CD14-positive monocyte (primary cell): ENCODE measurements at regions not wholly inside any gene's neighbourhood (a gene's known extent, or its start where the extent isn't known, plus 50 kb on each side); places are given as distances from the start of the nearest gene placed in this dataset.

Experiments
- DNase-seq, 3 donors: peaks; one replicate each; pipeline ENCODE4 v3.0.0-alpha.2; 2011 to 2022
- H2AFZ ChIP-seq: 2 replicates; pipeline ENCODE4 v1.6.0; 2012; ENCODE audit warnings: mild to moderate bottlenecking, low read depth, low read length, inconsistent platforms; ENCODE audit not compliant: insufficient read depth, poor library complexity, severe bottlenecking
- H3K27ac ChIP-seq, 2 donors: 1 replicate in 1 of 2; 2 replicates in 1 of 2; pipeline ENCODE4 v1.5.1; 2012 to 2013; ENCODE audit warnings: low read length in 2 of 2, control low read depth in 1 of 2, inconsistent platforms in 1 of 2, low read depth in 1 of 2, mild to moderate bottlenecking in 1 of 2
- H3K27me3 ChIP-seq, 2 donors: one replicate each; pipeline versions ENCODE4 v1.6.0 to v1.6.1; 2011 to 2013; ENCODE audit warnings: low read length in 2 of 2; ENCODE audit not compliant: control insufficient read depth in 2 of 2, insufficient read depth in 2 of 2
- H3K36me3 ChIP-seq, 2 donors: replicated peaks in 1 of 2; 1 replicate in 1 of 2; 2 replicates in 1 of 2; pipeline versions ENCODE4 v1.5.1 to v1.6.1; 2012 to 2013; ENCODE audit warnings: low read length in 2 of 2, control low read depth in 1 of 2, inconsistent platforms in 1 of 2, mild to moderate bottlenecking in 1 of 2; ENCODE audit not compliant: insufficient read depth in 2 of 2, control insufficient read depth in 1 of 2
- H3K4me1 ChIP-seq, 2 donors: 1 replicate in 1 of 2; 2 replicates in 1 of 2; pipeline versions ENCODE4 v1.5.1 to v1.6.1; 2012 to 2013; ENCODE audit warnings: low read length in 2 of 2, control low read depth in 1 of 2, inconsistent platforms in 1 of 2, mild to moderate bottlenecking in 1 of 2, moderate library complexity in 1 of 2; ENCODE audit not compliant: insufficient read depth in 2 of 2, control insufficient read depth in 1 of 2
- H3K4me2 ChIP-seq: replicated peaks from 2 replicates; pipeline ENCODE3; 2012; ENCODE audit warnings: low read length, moderate library complexity, mild to moderate bottlenecking; ENCODE audit not compliant: poor library complexity, severe bottlenecking; ENCODE audit errors: extremely low read depth
- H3K4me3 ChIP-seq, 3 experiments: fragments of 200-600 bp in 1 of 3; sonication (generic) in 1 of 3; replicated peaks in 1 of 3; 1 replicate in 2 of 3; 2 replicates in 1 of 3; pipeline ENCODE4 v1.5.1; 2011 to 2013; ENCODE audit warnings: low read length in 3 of 3, mild to moderate bottlenecking in 3 of 3, control low read depth in 2 of 3, low read depth in 2 of 3, inconsistent platforms in 1 of 3, moderate library complexity in 1 of 3
- H3K79me2 ChIP-seq: 2 replicates; pipeline ENCODE4 v1.6.0; 2012; ENCODE audit warnings: mild to moderate bottlenecking, control low read depth, inconsistent platforms, low read length, moderate library complexity; ENCODE audit not compliant: insufficient read depth
- H3K9ac ChIP-seq: 2 replicates; pipeline ENCODE4 v1.6.0; 2017; ENCODE audit warnings: low read length, mild to moderate bottlenecking; ENCODE audit not compliant: insufficient read depth, poor library complexity, severe bottlenecking
- H3K9me3 ChIP-seq, 2 donors: replicated peaks in 1 of 2; 1 replicate in 1 of 2; 2 replicates in 1 of 2; pipeline versions ENCODE4 v1.5.1 to v1.6.1; 2012 to 2013; ENCODE audit warnings: low read length in 2 of 2, control low read depth in 1 of 2; ENCODE audit not compliant: control insufficient read depth in 1 of 2, insufficient read depth in 1 of 2
- H4K20me1 ChIP-seq: 2 replicates; pipeline ENCODE4 v1.6.0; 2012; ENCODE audit warnings: mild to moderate bottlenecking, low read length, control low read depth, moderate library complexity; ENCODE audit not compliant: insufficient read depth
- H3K27ac Mint-ChIP-seq, 7 donors: one replicate each; pipeline ENCODE4 v1.8.0; 2020; ENCODE audit warnings: mild to moderate bottlenecking in 7 of 7, mixed read lengths in 7 of 7, moderate library complexity in 6 of 7, inconsistent platforms in 2 of 7
- H3K27me3 Mint-ChIP-seq, 3 donors: one replicate each; pipeline ENCODE4 v1.8.0; 2021 to 2022; ENCODE audit warnings: low read depth in 3 of 3, mild to moderate bottlenecking in 3 of 3, mixed read lengths in 3 of 3, moderate library complexity in 3 of 3, inconsistent platforms in 1 of 3
- H3K36me3 Mint-ChIP-seq, 2 donors: one replicate each; pipeline ENCODE4 v1.8.0; 2020; ENCODE audit warnings: mixed read lengths in 2 of 2, inconsistent platforms in 1 of 2, mild to moderate bottlenecking in 1 of 2
- H3K4me1 Mint-ChIP-seq: one replicate; pipeline ENCODE4 v1.8.0; 2020; ENCODE audit warnings: mild to moderate bottlenecking, mixed read lengths
- H3K4me3 Mint-ChIP-seq, 2 donors: one replicate each; pipeline ENCODE4 v1.8.0; 2020; ENCODE audit warnings: mild to moderate bottlenecking in 2 of 2, mixed read lengths in 2 of 2, moderate library complexity in 1 of 2
- H3K9me3 Mint-ChIP-seq, 7 donors: one replicate each; pipeline ENCODE4 v1.8.0; 2020 to 2022; ENCODE audit warnings: mixed read lengths in 7 of 7, mild to moderate bottlenecking in 6 of 7, moderate library complexity in 6 of 7, inconsistent platforms in 2 of 7
- CTCF ChIP-seq: fragments of 200-600 bp; IDR thresholded peaks from one replicate; pipeline ENCODE4 v1.8.0; 2022; ENCODE audit warnings: antibody characterized with exemption, mild to moderate bottlenecking
- WGBS: methylation state at CpG from one replicate; pipeline ENCODE4 v1.1.5; 2013; ENCODE audit warnings: missing lambda C conversion rate; ENCODE audit not compliant: insufficient coverage; 5-methylcytosine and 5-hydroxymethylcytosine counted together
- intact Hi-C, 2 donors: fragments of 100-400 bp; cut with micrococcal nuclease; formaldehyde crosslinking; loops; one replicate each; pipeline versions ENCODE4 v1.15.0 to v1.15.1; 2023

- no peaks in the 10 kb centered on the region for H3K27me3 ChIP-seq
- no peak overlapping the region for H3K4me3 ChIP-seq
- Mint-ChIP-seq H3K27me3 (peaks cover 1 to 2% (median 1%) of the 10 kb centered on the region in 3 donors), H3K4me1 (peaks cover 2% of the 10 kb centered on the region), H3K27ac (no peak overlapping the region), H3K36me3 (no peaks in the 10 kb centered on the region), H3K9me3 (peaks cover 0 to 12% (median 3%) of the 10 kb centered on the region in 7 donors), H3K4me3 (no peak overlapping the region)
- DNase-seq = no peak
- no peaks in the 10 kb centered on the region for H3K36me3 ChIP-seq
- H3K27ac ChIP-seq = no peak overlapping the region
- no peaks in the 10 kb centered on the region for H3K4me1 ChIP-seq
- H3K9me3 ChIP-seq = peaks cover 0 to 2% of the 10 kb centered on the region in 2 donors
- H3K9ac ChIP-seq = no peak overlapping the region
- no peak for TF ChIP-seq CTCF
- H2AFZ ChIP-seq = no peak overlapping the region
- no peaks in the 10 kb centered on the region for H3K79me2 ChIP-seq
- H3K4me2 ChIP-seq = no peak overlapping the region
- no CpG with 5 or more reads among the region's 3 CpGs for WGBS
- intact Hi-C loops = no loop called here
- H4K20me1 ChIP-seq = no peaks in the 10 kb centered on the region
Measured at GRCh38 chr4:25533256-25533655, 122.4 kb upstream of the SLC34A2 start.

GRCh38 chr4:25535278-25535677, 120.4 kb upstream of the SLC34A2 start:
- Histone ChIP-seq H4K20me1 (no peaks in the 10 kb centered on the region), H3K4me3 (no peak overlapping the region), H3K79me2 (no peaks in the 10 kb centered on the region), H3K4me1 (no peaks in the 10 kb centered on the region), H3K9ac (no peak overlapping the region), H2AFZ (no peak overlapping the region), H3K9me3 (peaks cover 0 to 2% of the 10 kb centered on the region in 2 donors), H3K4me2 (no peak overlapping the region), H3K36me3 (no peaks in the 10 kb centered on the region), H3K27me3 (no peaks in the 10 kb centered on the region), H3K27ac (no peak overlapping the region)
- H3K4me3 Mint-ChIP-seq = no peak overlapping the region
- 73% methylated on average over 1 of the region's 2 CpGs for WGBS
- H3K9me3 Mint-ChIP-seq = peaks cover 0 to 12% (median 3%) of the 10 kb centered on the region in 7 donors
- no peak overlapping the region for H3K27ac Mint-ChIP-seq
- H3K4me1 Mint-ChIP-seq = peaks cover 2% of the 10 kb centered on the region
- intact Hi-C loops = no loop called here
- peaks cover 2 to 3% (median 2%) of the 10 kb centered on the region in 3 donors for H3K27me3 Mint-ChIP-seq
- no peak for TF ChIP-seq CTCF
- no peaks in the 10 kb centered on the region for H3K36me3 Mint-ChIP-seq
- no peak for DNase-seq
